Hippocampal formation (tissue), 2 donors: ENCODE measurements at regions not wholly inside any gene's neighbourhood (a gene's known extent, or its start where the extent isn't known, plus 50 kb on each side); places are given as distances from the start of the nearest gene placed in this dataset.

Source experiments
- DNase-seq, 2 donors: peaks; one replicate each; lab custom pipeline; 2025; lab: John Stamatoyannopoulos, UW

GRCh38 chr2:45255563-45255962 is 246.3 kb upstream of the SIX2 start:
- DNase-seq, result no peak

DNA sequence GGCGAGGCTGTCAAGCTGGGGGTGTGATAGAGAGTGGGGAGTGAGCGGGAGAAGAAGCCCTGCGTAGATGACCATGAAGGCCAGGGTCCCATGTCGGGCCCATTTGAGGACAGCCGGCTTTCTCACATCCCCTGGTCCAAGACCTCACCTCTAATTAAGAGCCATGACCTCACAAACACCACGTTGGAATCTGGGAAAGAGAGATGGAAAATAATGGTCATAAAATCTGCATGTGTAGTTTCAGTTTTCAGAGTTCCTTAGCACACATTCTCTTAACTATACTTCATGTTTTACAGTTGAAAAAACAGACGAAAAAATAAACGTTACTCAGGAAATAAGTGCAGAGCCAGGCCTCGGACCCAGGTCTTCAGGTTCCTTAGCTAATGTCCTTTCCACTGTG is 244.8 kb upstream of the SIX2 start:
- no peak for DNase-seq

GRCh38 chr2:45253151-45253550 is 243.9 kb upstream of the SIX2 start:
- DNase-seq, result no peak

- DNase-seq, result no peak
Observed at GRCh38 chr2:45250176-45250575, 240.9 kb upstream of the SIX2 start.

DNA sequence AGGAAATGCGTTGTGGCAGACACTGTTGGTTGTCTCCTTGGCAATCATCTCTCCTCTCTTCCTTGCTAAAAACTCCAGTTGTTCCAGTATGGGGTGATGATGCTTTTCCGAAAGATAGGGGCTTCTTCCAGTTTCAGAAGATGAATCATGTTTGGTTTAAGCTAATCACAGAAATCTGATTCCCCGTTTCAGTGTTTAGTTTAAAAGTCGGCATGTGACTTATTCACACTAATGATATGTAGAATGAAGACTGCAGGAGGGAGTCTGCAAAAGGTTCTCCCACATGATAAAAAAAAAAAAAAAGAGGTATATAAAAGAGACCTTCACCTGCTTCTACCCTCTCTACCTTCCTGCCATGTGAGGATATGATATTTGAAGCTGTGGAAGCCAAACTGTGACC is 239.0 kb upstream of the SIX2 start:
- DNase-seq, result no peak

- no peak for DNase-seq
Observed at GRCh38 chr2:45244928-45245327, 235.7 kb upstream of the SIX2 start.

- no peak for DNase-seq
Observed at GRCh38 chr2:45242161-45242741, 233.0 kb upstream of the SIX2 start.

GRCh38 chr2:45241061-45241561 is 231.9 kb upstream of the SIX2 start:
- no peak for DNase-seq

DNA sequence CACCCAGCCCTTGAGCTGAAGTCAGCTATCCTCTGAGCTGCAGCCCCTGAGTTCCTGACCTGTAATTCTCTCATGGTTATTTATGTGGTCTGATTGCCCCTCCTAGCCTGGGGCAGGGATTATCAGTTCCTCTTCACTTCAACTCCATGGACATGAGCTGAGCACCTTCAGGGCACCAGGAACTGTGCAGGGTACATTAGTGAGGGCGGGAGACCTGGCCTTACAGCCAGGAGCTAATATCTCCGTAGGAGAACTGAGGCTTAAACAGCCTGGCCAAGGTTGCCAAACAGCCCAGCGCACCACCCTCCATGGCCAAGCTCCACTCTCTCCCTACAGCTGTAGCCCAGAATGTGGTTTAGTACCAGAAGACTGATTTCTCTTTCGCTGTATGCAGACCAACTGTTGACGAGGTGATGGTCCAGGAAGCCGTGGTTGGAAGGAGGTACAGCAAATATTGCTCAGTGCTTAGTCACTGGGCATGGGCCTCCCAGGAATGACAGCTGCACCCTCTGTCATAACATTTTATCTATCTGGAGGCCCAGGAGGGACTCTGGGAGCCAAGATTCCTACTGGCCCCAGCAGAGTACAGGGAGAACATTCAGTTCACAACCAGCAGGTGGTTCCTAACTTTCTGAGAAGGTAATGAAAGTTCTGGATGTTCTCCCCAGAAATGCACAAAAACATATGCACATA is 228.7 kb upstream of the SIX2 start:
- no peak for DNase-seq

DNA sequence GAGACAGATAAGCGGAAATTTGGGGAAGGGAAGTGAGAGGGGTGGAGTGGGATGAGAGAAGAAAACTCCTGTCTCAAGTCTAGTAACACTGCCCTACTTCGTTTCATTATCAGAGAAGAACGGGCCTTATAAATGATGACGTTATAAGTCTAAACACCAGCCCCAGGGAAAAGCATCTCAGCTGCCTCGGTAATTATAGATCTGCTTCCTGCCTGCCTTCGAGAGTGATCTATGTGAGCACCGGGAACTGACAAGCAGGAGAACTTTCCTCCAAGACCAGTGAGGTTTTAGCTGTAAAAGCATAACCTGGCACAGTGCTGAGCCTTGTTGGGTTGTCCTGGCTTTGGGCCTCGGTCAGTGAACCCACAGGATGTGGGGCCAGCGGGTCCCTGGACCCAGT is 227.9 kb upstream of the SIX2 start:
- DNase-seq, result no peak

DNA sequence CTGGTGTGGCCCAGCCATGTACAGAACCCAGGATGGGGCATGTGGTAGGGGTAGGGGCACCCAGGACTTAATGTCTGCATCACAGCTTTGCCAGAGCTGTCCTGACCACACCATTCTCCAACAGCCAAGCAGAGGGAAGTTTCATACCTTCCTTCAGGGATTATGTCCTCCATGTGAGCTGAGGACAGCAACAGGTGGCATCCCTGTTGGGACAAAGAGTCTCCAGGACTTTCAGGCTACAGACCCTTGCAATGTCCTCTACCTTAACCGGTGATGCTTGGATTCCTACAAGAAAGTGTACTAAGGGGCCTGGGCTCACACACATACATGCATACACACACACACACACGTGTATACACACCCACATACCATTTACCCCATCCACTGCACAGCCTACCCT is 227.0 kb upstream of the SIX2 start:
- DNase-seq, result no peak

DNA sequence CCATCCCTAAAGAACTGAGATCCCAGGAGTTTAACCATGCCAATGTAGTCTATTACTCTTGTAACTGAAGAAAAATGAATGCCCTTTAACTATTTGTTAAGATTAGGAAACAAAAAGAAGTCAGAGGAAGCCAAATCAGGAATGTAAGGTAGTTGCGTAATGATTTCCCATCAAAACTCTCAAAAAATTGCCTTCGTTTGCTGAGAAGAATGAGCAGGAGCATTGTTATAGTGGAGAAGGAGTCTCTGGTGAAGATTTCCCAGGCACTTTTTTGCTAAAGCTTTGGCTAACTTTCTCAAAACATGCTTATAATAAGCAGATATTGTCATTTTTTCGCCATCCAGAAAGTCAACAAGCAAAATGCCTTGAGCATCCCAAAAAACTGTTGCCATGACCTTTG is 224.0 kb upstream of the SIX2 start:
- no peak for DNase-seq

- no peak for DNase-seq
Observed at GRCh38 chr2:45232818-45233217, 223.6 kb upstream of the SIX2 start.

GRCh38 chr2:45229411-45229810 is 220.2 kb upstream of the SIX2 start:
- peak in 1 of 2 donors; percentile 42 for DNase-seq

DNA sequence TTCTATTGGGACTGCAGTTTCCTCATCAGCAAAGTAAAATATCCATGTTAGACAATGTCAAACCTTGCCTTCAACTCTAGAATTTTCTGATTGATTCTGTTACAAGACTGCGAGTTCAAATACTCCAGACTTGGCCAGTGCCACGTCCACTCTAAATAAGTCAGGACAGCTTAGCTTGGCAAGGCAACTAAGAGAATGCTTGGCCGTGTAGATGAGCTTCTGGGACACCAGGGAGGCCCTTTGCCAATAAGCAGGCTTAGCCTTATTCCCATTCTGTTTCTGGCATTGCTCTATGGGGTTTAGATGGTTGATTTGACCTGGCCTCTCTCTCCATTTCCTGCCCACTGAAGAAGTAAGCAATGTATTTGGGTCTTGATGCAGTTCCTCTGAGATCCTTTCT is 218.1 kb upstream of the SIX2 start:
- no peak for DNase-seq

DNA sequence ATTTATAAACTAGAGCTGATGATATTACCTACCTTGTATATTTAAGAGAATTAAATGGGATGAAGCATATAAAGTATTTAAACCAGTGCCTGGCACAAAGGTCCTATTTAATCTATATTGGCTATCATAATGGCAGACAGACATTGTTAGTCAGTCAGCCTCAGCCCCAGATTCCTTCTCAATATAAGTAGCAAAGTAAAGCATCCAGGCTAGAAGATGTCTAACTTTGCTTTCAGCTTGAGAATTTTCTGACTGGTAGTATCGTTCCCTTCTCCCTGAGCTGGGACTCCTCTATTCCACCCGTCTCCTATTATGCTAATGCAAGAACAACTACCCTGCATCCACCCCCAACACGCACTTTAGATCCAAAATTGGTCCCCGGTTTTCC is 215.7 kb upstream of the SIX2 start:
- no peak for DNase-seq

DNA sequence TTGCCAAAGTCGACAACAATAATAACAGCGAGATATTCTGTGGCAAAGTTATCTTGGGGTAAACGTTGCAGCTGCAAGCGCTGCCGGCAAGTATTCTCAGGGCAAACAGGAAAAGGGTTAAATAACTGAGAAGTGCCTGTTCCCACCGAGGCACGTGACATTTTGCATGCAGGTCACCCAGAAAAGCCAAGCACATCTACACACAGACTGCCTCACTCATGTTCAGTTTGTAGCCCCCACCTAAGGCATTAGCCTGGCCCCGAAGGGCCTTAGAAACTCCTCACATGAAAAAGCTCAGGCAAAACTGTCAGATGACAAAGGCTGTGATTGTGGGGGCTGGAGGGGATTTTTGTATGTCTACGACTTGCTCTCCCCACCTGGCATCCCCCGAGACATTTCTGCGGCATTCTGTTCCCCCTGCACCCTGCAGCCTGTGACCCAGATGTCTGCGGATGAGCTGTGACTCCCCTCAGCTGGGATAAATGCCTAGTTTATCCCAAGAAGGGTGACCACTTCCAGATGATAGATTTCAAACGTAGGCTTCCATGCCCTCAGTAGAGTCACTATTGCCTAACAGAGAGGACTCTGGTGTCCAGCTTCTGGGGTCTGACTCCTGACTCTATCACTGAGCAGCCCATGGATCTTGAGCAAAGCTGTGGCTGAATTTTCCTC is 215.2 kb upstream of the SIX2 start:
- DNase-seq, result no peak

GRCh38 chr2:45223531-45223930 is 214.3 kb upstream of the SIX2 start:
- no peak for DNase-seq

DNA sequence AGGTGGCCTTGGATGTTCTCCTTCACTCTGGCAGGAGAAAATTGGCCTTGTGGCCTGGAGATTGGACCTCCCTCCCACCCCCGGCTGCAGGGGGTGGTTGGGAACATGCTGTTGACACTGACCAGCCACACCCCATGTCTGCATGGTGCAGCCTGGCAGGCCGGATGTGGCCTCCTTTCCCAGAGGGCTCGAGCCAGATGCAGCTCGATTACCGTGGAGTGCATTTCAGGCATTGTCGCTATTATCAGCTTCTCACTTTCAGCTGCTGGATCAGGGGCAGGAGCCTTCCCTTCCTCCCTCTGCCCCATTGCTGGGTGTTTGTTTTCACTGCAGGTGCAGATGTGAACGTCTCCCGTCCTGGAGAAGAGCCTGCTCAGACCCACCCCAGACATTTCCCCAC is 211.0 kb upstream of the SIX2 start:
- DNase-seq, result no peak

DNA sequence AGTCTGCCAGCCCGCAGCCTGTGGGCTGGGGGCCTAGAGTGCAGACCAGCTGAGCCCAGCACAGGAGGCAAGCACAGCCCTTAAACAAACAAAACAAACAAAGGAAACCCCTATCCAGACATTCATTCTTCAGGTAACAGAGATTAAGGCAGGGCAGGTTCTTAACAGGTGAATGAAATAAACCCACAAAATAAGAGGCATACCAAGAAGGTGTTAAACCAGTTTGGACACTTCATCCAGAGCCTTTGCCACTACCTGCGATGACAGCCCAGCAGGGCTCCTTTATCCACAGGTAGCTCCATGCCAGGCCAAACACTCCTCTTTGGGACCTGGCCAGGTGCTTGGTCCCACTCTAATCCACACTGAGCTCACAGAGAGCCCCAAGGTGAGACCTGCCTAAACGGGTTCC is 209.7 kb upstream of the SIX2 start:
- DNase-seq, result no peak

DNA sequence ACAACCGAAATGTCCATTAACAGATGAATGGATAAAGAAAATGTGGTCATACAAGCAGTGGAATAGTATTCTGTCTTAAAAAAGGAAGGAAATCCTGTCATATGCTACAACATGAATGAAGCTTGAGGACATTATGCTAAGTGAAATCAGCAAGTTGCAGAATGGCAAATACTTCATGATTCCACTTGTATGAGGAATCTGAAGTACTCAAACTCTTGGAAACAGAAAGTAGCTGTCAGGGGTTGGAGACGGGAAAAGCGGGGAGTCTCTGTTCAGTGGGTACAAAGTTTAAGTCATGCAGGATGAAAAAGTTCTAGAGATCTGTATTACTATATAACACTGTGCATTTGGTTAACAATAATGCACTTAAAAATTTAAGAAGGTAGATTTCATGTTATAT is 209.0 kb upstream of the SIX2 start:
- DNase-seq, result no peak

GRCh38 chr2:45216118-45216517 is 206.9 kb upstream of the SIX2 start:
- DNase-seq, result no peak

- DNase-seq, result no peak
Observed at GRCh38 chr2:45214550-45214949, 205.3 kb upstream of the SIX2 start.
